ENCODE measurements at regions not wholly inside any gene's neighbourhood (a gene's known extent, or its start where the extent isn't known, plus 50 kb on each side); places are given as distances from the start of the nearest gene placed in this dataset.
"Not testable (repeated sequence)": the region's sequence is repeated elsewhere in the genome, so short reads cannot be mapped to it uniquely, and the experiment has no call there.

DNA sequence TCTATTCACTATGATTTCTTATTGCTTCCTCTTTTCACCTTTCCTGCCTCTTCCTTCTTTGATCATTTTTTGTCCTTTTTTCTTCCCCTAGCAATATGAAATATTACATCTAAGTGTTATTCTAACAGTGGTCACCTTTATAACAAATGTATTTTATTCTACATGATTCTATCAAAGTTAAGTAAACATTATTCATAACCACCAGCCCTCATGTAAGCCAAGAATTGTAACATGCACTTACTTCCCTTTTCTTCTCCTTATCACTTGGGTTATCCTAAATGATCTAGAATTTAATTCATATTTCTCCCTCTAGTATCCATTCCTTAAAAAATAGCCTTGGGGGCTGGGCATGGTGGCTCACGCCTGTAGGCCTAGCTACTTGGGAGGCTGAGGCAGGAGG is 88.3 kb upstream of the SLC22A23 start:
- DNase-seq, result no peak

GRCh38 chr6:3542032-3542640 is 85.3 kb upstream of the SLC22A23 start:
- no peak for DNase-seq

GRCh38 chr6:3541006-3541585 is 84.2 kb upstream of the SLC22A23 start:
- DNase-seq, result no peak

- DNase-seq, result no peak
Observed at GRCh38 chr6:3540253-3540820, 83.5 kb upstream of the SLC22A23 start.

- no peak for DNase-seq
Observed at GRCh38 chr6:3538536-3538935, 81.7 kb upstream of the SLC22A23 start.

DNA sequence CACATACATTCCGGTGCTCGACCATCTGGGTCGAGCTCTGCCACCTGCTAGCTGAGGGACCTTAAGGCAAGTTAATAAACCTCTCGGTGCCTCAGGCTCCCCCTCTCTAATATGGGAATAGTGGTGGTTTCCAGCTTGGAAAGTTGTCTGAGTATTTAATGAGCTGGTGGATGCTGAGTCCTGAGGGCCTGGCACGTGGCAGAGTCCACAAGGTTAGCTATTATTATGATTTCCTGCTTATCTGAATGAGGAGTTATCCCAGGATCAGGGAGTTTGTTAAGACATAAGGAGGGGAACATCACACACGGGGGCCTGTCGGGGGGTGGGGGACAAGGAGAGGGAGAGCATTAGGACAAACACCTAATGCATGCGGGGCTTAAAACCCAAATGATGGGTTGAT is 80.1 kb upstream of the SLC22A23 start:
- no peak for DNase-seq

DNA sequence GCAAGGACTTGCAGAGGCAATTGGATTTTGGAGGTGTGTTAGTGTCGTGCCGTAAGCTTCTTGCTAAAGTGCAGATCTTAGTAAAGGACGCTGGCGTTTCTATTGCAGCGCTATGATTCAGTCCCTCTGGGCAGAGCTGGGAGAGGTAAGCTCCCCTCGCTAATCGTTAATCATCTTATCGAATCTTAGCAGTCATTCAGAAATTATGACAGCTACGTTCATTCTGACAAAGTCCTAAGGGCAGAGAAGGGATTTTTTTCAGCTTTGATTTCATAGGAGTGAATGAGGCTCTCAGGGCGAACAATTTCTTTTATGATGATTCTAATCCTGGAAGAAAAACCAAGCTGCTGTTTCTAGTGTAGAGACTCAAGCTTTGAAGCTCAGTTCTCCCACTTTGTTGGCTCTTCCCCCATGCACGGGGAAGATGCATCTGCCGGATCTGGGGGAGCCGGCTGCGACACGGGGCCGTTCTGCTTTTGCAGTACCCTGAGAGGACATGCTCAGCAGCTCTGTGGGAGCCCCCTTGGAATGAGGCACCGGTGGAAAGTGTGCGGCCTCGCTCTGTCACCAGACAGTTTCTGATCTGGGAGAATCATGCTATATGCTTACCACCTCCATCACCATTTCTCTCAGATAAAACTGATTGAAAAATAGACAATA is 79.1 kb upstream of the SLC22A23 start:
- DNase-seq, result no peak

DNA sequence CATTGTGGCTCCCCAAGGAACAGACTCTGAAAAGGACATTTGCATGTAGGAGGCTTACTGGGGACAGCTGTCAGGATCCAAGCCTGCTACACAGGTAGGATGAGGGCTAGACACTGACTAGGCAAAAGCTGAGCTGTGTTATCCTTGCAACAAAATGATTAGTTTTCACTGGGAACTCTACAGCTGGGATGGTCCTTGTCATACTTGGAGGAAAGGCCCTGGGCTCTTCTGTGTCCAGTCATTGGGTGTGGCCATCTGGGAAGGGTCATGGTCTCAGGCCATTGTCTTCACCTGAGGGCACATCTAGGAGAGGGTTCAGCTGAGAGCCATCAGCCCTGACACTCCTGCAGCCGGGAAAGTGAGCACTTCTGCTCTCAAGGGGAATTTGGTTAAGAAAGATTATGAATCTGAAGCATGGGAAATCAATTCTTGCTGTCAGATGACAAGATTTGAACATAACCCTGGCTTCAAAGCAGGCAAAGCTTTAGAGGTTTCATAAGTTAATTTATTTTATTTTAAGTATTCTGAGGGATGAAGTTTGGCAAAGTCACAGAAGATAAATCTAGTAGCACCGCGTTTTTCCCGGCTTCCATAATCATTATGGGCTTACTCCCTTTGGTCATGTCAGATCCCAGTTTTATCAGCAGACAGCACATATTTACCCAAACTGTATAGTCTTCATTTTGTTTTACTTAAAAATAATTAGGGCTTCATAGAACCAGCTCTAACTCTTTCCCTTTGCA is 78.4 kb upstream of the SLC22A23 start:
- DNase-seq, result no peak

GRCh38 chr6:3534599-3534998 is 77.7 kb upstream of the SLC22A23 start:
- no peak for DNase-seq

DNA sequence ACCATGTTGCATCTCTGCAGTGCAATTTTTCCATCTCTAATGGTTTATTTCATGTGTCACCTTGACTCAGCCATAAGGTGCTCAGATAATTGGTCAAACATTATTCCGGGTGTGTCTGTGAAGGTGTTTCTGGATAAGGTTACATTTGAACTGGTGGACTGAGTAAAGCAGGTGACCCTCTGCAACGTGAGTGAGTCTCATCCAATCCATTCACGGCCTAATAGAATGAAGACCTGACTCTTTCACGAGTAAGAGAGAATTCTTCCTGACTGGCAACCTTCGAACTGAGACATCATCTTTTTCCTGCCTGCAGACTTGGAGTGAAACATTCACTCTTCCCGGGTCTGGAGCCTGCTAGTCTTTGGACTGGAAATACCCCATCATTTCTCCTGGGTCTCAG is 77.1 kb upstream of the SLC22A23 start:
- DNase-seq, result no peak

DNA sequence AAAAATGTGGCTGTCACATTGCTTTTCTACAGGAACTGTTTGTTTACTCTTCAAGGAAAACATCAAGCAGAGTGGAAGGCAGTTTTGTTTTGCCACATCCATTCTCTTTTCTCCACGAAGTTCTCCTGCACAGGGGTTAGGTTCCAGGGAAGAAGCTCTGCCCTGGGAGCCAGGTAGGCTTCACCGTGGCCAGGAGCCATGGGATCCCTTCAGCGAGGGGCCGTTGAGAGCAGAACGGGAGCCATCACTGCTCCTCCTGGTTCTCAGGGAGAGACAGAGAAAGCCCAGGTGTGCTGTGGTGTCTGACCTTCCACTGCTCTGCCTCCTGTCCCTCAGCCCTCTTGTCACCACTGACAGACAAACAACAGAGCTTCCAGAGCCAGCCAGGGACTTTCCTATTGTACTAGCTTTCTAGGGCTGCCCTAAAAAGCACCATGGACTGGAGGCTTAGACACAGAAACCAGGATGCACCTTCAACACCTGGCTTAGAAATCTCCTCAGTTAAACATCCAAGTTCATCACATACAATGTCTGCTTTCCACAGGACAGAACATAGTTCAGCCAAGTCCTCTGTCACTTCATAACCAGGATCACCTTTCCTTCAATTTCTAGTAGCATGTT is 75.6 kb upstream of the SLC22A23 start:
- DNase-seq, result no peak

DNA sequence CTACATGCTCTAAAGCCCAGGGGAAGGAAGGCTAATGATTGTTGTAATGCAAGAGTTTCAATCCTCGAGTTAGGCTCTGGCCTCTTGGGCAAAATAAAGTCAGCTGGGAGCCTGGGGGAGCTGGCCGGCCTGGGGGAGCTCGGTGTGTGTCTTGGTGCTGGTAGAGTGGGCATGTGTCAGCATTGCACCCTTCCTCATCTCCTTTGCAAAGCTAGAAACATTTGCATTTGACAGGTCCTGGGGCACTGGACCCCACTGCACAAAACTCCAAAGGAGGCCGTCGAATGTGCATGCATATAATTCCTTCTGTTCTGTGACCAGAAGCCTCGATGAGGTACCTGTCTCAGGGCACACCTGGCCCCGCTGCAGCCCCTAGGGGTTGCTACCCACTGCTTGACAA is 74.6 kb upstream of the SLC22A23 start:
- DNase-seq, result no peak

DNA sequence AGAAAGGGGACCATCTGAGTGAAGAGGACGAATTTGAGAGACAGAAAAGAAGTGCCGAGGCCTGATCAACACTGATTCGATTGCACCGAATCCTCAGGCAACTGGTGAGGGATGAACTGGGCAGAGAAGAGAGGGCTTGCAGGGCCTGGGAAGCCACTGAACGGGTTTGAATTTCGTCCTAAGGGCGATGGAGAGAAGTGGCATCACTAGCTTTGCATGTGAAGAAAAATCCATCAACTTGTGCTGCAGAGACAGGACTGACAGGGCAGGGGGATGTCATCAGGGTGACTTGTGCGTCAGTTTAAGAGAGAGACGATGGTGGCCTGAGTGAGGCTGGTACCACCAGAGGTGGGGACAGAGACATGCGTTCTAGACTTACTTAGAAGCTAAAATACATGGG is 73.7 kb upstream of the SLC22A23 start:
- DNase-seq, result no peak

- no peak for DNase-seq
Observed at GRCh38 chr6:3529721-3530120, 72.9 kb upstream of the SLC22A23 start.

- DNase-seq, result no peak
Observed at GRCh38 chr6:3529232-3529631, 72.4 kb upstream of the SLC22A23 start.

DNA sequence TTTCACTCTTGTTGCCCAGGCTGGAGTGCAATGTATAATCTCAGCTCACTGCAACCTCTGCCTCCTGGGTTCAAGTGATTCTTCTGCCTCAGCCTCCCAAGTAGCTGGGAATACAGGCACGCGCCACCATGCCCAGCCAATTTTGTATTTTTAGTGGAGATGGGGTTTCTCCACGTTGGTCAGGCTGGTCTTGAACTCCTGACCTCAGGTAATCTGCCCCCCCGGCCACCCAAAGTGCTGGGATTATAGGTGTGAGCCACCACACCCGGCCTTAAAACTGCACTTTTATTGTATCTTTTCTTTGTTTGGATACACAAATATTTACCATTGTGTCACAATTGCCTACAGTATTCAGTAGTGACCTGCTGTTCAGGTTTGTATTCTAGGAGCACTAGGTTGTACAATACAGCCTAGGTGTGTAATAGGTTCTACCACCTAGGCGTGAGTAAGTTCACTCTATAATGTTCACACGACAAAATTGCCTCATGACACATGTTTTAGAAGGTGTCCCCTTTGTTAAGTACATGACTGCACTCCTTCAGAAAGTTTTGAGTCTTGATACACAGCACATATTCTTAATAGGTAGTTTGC is 71.3 kb upstream of the SLC22A23 start:
- DNase-seq, result not testable (repeated sequence)

DNA sequence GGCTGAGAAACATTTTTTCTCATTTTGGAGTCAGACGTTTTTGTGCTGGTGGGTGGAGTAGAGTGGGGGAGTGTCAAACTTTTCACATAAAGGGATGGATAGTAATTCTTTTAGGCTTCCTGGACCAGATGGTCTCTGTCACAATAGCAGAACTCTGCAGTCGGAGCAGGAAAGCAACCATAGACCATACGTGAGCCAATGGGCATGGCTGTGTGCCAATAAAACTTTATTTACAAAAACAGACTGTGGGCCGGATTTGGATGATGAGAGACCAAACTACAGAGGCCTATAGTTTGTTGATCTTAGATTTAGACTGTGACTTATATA is 70.8 kb upstream of the SLC22A23 start:
- DNase-seq, result no peak

DNA sequence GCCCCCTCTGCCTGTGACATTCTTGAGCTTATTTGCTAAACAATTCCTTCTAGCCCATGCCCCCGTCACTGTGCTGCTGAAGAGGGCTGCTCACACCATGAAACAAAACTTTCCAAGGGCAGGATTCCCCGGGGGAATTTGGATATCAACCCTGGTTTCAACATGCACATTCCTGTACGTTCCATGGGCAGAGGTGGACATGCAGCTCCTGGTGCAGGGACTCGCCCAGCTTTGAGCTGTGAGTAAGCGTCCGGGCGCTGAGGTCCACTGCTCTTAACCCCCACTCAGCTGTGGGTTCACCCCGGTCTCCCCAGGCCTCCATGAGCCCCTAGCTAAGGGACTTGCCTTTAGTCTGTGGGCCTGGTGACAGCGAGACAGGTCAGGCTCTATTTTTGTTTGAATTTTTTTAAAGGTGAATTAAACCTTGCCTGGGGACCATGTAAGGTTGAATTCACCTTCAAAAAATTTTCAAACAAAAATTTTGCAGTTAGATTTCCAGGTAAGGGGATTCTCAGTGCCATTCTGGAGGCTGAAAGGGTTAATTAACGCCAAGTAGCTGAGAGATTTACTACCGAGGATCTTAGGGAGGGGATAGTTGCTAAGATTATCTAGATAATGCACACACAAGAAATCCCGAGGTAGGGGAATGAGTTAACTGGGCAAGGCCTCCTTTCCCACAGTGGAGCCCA is 70.3 kb upstream of the SLC22A23 start:
- no peak for DNase-seq

- DNase-seq, result no peak
Observed at GRCh38 chr6:3525915-3526314, 69.1 kb upstream of the SLC22A23 start.

DNA sequence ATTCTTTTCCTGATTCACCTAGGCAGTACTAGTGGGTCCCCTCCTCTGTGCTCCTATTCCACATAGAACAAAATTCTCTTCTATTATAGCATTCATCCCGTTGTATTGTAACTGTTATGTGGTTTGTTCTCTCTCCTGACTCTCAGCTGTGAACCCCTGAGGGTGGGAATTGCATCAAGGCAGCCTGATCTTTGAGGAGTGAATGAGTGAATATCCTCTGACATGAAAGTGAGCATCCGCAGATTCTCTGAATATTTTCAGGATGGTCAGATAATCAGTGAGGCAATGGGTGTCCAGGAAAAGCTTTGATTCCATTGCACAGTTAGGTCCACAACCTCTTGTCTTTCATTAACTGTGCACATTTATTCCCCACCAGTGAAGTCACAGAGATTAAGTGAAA is 67.6 kb upstream of the SLC22A23 start:
- DNase-seq, result no peak

DNA sequence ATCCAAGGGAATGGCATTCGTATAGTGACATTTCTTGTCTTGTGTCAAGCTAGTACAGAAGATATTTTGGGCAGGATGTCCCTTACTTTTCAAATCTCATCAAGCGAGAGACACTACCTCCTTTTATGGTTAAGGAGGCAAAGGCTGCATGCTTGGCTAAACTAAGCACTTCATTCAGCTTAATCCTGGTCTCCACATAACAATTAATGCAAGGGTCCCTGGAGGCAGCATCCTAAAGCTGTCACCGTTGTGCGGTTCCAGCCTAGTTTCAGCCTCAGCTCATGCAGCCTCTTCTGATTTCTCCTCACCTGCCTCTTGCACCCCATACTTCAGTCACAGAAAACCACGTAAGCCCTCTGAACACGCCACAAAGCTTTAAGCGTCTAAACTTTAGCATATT is 67.1 kb upstream of the SLC22A23 start:
- DNase-seq, result no peak

GRCh38 chr6:3523271-3523670 is 66.4 kb upstream of the SLC22A23 start:
- DNase-seq, result no peak
